ENCODE measurements at regions not wholly inside any gene's neighbourhood (a gene's known extent, or its start where the extent isn't known, plus 50 kb on each side); places are given as distances from the start of the nearest gene placed in this dataset.
"Not testable (repeated sequence)": the region's sequence is repeated elsewhere in the genome, so short reads cannot be mapped to it uniquely, and the experiment has no call there.

DNA sequence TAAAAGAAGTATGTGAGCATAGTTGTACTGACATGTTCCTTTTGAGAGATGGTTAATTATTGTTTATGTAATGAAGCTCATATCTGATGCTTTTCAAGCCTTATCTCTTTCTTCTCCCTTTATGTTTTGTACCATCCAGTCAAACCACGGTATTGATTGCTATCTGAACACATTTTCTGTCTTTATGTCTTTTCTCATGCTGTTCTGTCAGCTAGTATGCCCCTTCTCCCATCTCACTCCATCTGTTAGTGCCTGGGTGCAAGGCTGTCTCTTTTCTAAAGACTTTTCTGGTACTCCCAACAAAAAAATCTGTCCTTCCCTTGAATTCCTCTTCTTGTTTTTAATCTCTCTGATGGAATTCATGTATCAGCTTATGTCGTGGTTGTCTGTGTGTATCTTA is 883.8 kb upstream of the IGFBP7 start:
- no peak for DNase-seq

DNA sequence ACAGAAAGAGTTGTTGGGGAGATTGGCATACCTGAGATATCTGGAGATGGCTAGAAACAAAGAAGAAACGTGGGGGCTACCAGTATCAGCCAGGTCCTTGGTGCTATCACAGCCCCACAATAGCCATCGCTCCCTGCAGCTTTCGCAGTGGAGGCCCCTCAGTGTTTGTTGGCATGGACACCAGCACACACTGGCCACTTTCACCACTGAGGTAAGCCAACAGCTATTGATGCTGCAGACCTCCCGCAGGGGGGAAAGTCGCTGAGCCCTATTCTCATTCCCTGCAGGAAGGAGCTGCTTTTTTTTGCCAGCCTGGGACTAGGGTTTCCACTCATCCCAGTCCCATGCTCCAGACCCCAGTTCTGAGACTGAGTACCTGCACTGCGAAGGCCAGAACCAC is 879.2 kb upstream of the IGFBP7 start:
- DNase-seq: no peak

DNA sequence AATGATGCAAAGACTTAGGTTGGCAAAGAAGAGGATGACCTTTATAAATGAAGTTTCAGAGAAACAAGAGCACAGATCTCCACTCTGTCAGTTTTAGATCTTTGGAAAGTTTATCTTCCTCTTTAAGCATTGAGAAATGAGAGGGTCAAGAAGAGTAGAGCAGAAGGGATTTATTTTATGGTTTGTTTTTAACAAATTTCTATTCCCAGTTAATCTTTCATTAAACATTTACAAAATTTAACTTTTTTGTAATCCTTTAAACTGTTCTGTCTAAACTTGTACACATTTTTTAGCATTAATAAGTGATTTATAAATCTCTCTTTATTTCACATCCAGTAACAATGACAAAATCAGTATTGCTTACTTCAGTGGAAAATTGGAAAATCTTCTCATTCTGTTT is 875.0 kb upstream of the IGFBP7 start:
- DNase-seq: no peak

DNA sequence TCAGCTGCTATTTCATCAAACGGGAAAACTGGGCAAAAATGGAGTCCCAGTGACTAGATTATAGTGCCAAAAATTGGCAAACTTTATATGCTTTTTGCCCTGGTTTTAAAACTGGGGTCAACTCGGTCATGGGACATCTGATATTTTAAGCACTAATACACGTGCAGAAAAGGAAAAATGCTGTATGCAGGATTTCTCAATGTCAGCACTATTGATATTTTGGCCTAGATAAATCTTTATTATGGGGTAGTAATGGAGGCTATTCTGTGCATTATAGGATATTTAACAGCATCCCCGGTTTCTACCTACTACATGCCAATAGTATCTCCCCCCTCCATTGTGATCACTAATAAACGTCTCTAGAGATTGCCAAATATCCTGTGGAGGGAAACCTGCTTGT is 870.9 kb upstream of the IGFBP7 start:
- DNase-seq: no peak

DNA sequence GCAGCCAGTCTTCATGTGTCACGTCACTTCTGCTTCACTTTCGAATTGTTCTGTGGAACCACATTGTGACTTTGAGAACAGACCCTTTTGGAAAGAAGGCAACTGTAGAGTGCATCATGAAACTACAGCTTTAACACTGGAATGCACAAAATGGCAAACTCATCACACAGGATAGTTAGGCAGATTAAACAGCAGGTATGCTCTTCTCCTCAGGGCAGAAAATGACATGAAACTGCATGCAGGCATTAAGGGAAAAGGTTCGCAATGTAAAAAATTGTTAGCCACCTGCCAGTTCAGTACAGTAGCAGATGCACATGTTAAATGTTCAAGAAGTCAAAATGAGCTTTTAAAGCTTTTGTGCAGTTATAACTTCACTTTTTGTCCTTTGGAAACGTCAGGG is 864.6 kb upstream of the IGFBP7 start:
- DNase-seq: no peak

DNA sequence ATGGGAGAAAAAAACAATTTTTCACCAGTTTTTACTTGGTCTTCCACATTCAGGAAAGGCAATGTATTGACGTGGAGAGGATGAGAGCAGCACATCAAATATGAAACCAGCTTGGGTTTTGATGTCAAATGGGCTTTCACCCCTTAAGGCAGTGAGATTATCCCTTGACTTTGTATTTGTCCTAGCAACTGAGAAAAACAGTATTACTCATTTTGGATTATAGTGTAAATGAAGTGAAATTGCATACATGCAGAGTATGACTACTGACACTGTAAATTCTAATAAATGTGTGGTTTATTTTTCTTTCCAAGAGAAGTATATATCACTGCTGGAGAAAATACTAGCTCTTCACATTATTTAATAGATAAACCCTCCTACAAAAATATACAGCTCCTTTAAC is 863.6 kb upstream of the IGFBP7 start:
- DNase-seq: no peak

DNA sequence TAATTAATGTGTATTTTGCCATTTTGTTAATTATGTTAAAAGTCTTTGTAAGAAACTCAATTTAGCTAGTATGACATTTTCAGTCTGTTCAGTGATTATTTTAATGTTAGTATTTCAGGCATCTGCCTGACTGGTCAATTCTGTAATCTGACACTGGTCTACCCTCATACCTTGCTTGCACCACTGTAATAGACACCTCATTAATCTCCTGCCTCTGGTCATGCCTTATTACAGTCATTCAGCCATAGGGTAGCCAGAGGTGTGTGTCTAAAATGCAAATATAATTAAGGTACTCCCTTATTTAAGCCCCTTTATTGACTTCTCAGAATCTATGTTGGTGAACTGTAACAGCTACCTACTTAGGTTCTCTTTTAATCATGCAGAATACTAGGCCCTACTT is 861.1 kb upstream of the IGFBP7 start:
- no peak for DNase-seq

DNA sequence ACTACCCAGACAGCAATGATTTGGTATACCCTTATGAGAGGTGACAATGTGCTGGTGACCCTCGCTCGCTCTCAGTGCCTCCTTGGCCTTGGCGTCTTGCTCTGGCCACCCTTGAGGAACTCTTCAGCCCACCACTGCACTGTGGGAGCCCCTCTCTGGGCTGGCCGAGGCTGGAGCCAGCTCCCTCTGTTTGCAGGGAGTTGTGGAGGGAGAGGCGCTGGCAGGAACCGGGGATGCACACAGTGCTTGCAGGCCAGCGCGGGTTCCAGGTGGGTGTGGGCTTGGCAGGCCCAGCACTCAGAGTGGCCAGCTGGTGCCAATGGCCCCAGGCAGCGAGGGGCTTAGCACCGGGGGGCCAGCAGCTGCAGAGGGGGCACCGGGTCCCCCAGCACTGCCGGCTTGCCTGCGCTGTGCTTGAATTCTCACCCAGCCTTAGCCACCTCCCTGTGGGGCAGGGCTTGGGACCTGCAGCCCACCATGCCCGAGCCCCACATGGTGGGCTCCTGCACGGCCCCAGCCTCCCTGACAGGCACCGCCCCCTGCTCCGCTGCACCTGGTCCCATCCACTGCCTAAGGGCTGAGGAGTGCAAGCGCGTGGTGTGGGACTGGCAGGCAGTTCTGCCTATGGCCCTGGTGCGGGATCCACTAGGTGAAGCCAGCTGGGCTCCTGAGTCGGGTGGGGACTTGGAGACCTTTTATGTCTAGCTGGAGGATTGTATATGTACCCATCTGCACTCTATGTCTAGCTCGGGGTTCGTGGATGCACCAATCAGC is 857.0 kb upstream of the IGFBP7 start:
- no peak for DNase-seq

DNA sequence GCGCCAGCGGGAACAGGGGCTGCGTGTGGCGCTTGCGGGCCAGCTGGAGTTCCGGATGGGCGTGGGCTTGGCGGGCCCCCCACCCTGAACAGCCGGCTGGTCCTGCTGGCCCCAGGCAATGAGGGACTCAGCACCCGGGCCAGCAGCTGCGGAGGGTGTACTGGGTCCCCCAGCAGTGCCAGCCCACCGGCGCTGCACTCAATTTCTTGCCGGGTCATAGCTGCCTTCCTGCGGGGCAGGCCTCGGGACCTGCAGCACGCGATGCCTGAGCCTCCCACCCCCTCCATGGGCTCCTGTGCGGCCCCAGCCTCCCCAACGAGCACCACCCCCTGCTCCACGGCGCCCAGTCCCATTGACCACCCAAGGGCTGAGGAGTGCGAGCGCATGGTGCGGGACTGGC is 855.2 kb upstream of the IGFBP7 start:
- DNase-seq: not testable (repeated sequence)

DNA sequence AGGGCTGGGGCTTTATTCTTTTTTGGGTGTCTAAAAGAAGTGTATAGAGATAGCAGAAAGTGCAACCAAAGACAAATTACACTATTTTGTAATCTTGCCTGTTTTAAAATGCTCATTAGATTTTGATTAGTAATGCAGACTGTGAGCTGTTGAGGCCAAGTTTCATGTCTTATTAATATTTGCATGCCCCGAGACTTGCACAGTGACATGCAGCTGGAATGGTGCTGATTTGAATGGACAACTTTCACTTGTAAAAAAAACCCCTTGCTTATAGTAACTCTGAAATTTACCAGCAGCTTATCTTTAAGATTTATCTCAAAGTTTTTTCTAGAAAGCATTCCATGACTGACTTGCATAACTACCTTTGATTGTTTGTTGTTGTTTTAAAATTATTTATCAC is 835.1 kb upstream of the IGFBP7 start:
- DNase-seq: no peak

DNA sequence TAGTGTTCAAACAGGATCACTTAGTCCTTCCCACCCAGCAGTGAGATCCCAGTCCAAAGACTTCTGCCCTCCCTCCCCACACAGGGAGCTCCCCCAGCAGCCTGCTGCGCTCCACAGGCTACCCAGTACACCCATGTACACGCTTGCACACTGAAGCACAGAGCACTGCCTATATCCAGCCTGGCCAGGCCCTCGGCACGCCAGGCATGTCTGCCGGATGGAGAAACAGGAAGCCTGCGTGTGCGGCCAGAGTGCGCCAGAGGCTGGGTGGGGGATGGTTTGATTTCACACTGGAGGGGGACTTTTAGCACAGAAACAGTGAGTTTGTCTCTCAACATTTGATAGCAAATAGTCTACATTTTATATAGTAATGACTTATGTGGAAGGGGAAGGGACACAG is 833.5 kb upstream of the IGFBP7 start:
- no peak for DNase-seq

DNA sequence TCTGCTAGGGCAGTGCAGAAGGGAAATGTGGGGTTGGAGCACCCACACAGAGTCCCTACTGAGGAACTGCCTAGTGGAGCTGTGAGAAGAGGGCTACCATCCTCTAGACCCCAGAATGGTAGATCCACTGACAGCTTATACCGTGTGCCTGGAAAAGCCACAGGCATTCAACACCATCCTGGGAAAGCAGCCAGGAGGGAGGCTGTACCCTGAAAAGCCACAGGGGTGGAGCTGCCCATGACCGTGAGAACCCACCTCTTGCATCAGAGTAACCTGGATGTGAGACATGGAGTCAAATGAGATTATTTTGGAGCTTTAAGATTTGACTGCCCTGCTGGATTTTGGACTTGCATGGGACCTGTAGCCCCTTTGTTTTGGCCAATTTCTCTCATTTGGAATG is 827.1 kb upstream of the IGFBP7 start:
- not testable (repeated sequence) for DNase-seq

DNA sequence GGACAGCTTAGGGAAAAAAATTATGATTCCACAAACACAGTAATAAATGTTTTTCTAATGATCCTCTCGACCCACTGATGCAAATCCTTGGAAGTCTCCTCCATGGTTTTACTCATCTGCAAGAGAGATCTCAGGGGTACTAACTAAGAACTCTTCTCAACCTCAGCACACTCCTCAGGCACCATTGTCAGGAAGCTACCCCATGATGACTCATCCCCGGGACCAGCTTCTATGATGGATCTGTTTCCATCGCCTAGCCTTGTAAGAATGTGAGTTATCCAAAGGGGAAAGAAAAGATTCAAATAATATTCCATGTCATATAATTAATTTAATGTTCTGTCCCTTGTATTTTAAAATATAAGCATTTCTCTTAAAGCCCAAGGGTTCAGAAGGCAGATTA is 816.1 kb upstream of the IGFBP7 start:
- no peak for DNase-seq

DNA sequence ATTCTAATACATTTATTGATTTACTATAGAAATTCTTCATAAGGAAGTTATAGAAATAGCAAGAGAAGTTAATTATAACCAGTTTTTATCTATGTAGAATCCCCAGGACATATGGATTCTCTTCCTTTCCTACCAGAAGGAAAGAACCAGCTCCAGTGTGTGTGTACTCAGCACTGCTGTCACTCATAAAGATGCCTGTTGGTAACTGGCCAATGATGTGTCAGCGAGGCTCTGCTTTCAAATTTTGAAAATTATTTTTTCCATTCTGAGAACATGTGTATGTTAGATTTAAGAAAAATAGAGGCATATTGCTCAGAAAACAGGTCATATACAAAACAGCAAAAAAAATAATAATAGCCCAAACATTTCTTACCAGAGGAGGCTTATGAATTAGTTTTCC is 814.8 kb upstream of the IGFBP7 start:
- no peak for DNase-seq

DNA sequence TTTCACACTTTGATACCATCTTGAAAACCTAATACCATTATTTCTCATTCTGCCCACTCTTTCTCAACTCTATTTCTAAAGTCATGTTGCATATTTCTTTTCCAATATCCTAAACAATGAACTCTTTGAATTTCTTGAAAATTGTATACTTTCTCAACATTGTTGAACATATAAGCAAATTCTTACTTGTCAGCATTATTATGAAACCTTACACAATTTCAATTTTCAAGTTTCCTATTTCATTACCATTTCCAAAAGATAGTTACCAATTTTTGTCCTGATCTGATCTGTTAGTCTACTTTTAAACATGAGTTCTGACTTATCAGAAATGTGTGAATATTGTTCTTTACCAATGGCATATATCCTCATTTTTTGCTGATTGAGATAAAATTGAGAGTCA is 806.3 kb upstream of the IGFBP7 start:
- DNase-seq: no peak

DNA sequence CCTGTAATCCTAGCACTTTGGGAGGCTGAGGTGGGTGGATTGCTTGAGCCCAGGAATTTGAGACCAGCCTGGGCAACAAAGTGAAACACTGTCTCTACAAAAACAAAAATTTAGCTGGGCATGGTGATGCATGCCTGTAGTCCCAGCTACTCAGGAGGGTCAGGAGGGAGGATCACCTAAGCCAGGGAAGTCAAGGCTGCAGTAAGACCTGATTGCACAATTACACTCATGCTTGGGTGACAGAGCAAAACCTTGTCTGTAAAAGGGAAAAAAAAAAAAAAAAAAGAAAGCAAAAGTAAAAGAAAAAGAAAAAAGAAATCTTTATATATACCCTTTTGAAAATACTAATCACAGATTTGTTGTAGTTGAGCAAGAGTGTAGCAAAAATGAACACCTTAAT is 801.0 kb upstream of the IGFBP7 start:
- DNase-seq: no peak

DNA sequence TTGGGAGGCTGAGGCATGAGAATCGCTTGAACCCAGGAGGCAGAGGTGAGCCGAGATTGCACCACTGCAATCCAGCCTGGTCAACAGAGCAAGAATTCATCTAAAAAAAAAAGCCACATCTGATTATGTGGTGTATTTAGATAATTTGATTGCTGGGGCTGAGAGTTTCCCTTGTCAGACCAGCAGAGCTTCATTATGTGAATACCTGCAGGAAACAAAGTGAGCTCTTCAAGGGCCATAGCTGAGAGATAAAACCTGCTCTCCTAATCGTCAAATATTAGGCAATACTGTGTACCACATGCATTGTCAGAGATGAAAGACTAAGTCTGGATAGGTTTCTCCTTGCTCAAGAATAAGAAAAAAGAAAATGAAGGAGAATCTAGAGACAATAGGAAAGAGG is 800.0 kb upstream of the IGFBP7 start:
- no peak for DNase-seq

DNA sequence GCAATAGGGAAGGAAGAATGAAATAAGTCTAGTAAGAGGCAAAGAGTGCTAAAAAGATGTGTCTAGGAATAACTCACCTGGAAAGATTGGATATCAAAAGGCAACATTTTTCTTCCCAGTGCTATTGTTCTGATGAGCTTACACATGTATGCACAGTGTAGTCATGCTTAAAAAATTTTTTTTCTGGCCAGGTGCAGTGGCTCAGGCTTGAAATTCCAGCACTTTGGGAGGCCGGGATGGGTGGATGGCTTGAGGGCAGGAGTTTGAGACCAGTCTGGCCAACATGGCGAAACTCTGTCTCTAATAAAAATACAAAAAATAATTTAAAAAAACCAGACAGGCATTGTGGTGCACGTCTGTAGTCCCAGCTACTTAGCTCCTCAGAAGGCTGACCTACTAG is 795.8 kb upstream of the IGFBP7 start:
- no peak for DNase-seq

DNA sequence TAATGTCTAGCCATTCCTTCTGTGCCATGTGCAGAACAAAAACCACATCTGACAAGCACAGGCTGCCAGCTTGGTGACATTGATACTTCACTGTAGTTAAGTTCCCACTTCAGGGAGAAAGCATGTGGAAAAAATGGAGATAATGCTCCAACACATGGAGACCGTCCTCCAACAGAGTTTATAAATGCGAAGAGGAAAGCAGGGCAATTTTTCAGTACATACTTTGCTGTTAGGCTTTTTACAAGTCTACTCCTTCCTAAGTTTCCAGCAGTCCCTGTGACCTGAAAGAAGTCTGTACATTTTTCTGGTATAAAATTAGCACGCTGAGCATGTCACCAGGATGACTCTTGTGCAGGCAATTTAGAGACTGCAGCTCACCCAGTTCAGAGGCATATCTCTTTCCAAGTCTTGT is 766.9 kb upstream of the IGFBP7 start:
- no peak for DNase-seq

DNA sequence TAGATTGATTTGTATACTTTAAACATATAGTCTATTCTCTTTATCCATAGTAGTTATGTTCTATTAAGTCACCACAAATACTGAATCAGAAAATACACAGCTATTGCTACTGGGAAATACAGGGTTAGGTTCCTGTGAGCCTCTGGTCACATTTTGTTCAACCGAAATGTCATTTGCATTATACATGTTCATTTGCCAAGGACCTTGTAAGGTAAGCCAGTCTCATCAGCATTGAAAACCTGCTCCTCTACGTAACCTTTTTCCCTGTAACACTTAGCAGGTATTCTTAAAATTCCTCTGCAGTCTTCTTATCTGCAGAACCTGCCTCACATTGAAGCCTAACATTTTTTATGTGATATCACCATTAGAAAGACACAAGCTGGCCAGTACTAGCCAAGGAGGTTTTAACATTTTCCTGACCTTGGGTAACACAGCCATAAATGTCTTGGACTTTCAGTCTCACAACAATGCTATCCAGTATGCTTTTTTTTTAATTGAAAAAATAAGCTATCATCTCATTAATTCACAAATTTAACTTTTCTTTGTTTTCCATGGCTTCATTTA is 765.7 kb upstream of the IGFBP7 start:
- no peak for DNase-seq

DNA sequence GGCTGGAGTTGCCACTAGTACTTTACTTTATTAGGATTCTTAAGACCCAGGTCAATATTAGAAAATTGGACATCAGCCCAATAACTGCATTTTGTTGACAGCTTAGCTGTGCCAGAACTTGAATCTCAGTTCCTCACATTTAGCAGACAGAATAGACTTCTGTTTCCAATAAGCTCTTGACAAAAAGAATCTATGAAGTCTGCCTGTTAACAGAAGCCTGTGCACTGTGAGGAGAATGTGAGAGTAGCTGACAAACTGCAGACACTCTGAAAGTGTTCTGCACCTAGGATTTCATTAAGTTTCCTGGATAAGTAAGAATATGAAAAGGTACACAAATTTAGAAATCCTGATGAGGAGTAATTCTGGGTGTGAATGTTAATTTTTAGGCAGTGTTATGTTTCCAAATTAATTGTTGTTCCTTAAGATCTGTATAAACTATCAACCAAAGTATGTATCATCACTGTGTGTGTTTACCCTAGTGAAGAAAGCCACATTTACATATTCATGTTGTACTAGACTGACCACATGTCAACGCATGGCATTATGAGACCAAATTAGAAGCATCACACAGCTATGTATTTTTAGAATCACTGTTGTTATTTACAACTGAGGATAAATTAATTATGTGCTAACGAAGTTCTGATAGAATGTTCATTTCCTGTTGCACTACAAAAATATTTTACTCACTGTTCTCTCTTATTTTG is 756.4 kb upstream of the IGFBP7 start:
- no peak for DNase-seq

DNA sequence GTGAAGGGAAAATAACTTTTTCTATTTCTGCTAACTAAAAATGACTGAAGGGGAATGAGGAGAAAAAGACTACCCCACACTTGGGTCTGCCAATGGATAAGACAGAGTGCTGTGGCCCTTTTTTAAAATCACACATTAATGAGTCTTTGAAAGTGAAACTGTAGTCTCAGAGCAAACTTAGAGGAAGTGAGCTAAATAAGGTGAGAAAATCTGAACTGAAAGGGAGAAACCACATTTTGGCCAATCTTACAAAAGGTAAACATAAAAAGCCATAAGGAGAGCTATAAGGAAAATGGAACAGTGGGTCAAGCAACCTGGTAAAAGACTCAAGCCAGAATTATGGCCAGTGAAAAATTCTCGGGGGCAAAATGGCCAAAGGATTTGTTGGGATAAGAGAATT is 755.1 kb upstream of the IGFBP7 start:
- no peak for DNase-seq

DNA sequence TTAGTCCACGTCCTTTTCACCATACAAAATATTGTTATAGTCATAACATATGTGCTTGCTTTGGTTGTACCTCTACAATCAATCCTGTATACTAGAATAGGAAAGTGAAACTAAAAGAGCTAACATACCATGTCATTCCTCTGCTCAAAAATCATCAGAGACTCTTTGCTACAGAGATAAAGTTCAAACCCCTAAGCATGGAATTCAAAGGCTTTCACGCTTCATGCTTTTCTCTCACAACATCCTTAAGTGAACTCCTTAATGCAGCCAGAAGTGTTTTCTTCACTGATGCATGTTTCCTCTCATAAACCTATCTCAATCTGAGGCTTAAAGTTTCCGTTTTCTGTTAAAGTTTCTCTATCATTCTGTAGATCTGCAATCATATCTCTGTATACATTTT is 744.6 kb upstream of the IGFBP7 start:
- DNase-seq: no peak

DNA sequence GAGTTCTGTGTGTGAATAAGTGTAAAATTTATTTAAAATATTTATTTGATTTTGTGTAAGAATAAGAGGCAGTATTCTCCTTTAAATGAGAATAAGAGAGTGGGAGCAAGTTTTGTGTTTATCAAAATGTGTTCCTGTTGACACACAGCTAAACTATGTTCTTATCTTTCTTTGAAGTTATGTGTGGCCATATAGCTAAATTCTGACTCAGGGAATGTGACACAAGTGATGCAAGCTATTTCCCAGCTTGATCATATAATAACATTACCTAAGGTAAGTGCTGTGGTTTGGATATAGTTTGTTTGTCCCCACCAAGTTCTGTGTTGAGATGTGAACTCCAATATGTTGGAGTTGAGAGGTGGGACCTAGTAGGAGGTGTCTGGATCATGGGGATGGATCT is 740.0 kb upstream of the IGFBP7 start:
- no peak for DNase-seq

DNA sequence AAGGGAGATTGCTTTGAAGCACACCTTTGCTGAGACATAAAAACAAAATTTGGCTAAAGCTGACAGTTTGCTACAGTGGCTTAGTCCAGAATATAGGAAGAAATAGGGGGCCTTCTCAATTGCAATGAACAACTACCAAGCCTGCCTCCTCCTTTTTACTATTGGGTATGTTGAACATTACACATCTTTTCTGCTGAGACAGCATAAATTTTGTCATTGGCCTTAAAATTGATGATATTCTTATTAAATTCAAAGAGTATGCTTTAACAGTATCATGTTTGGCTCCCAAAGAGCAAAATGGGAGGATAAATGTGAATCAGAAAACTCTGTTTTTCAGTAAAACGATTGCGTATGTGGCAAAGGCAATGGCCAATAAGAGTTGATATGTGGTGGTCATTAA is 721.9 kb upstream of the IGFBP7 start:
- no peak for DNase-seq

All from activated effector memory CD4-positive, alpha-beta T cell treated with anti-CD3 and anti-CD28 coated beads, Interleukin-2, amount 50 U/mL, for 16 hours (primary cell).